Liver (tissue), 8 donors: ENCODE measurements at regions not wholly inside any gene's neighbourhood (a gene's known extent, or its start where the extent isn't known, plus 50 kb on each side); places are given as distances from the start of the nearest gene placed in this dataset.

Experiments used
- DNase-seq: peaks from one replicate; pipeline ENCODE4 v3.0.0-alpha.2; 2017; ENCODE audit warnings: low spot score
- H3K27ac ChIP-seq, 2 donors: one replicate each; pipeline ENCODE4 v1.7.0; 2013; ENCODE audit warnings: inconsistent platforms in 2 of 2, low read length in 2 of 2, control low read depth in 1 of 2, low read depth in 1 of 2, mild to moderate bottlenecking in 1 of 2
- H3K27me3 ChIP-seq, 4 donors: one replicate each; pipeline versions ENCODE4 v1.6.1 to v1.7.0; 2013; ENCODE audit warnings: low read length in 3 of 4, inconsistent platforms in 1 of 4, mild to moderate bottlenecking in 1 of 4, moderate library complexity in 1 of 4; ENCODE audit not compliant: control insufficient read depth in 4 of 4, insufficient read depth in 4 of 4
- H3K36me3 ChIP-seq, 4 donors: one replicate each; pipeline versions ENCODE4 v1.6.1 to v1.7.0; 2013; ENCODE audit warnings: low read length in 3 of 4, mild to moderate bottlenecking in 3 of 4, low read depth in 1 of 4, moderate library complexity in 1 of 4; ENCODE audit not compliant: control insufficient read depth in 4 of 4, insufficient read depth in 3 of 4
- H3K4me1 ChIP-seq, 4 donors: one replicate each; pipeline versions ENCODE4 v1.6.1 to v1.7.0; 2013; ENCODE audit warnings: low read length in 3 of 4, mild to moderate bottlenecking in 3 of 4, moderate library complexity in 1 of 4; ENCODE audit not compliant: control insufficient read depth in 4 of 4, insufficient read depth in 4 of 4
- H3K4me3 ChIP-seq, 3 donors: one replicate each; pipeline versions ENCODE4 v1.6.1 to v1.7.0; 2013; ENCODE audit warnings: low read length in 3 of 3, control low read depth in 1 of 3, low read depth in 1 of 3, mild to moderate bottlenecking in 1 of 3
- H3K9ac ChIP-seq, 2 donors: one replicate each; pipeline ENCODE4 v1.7.0; 2013; ENCODE audit warnings: low read length in 2 of 2, mild to moderate bottlenecking in 2 of 2, moderate library complexity in 2 of 2, control low read depth in 1 of 2, low read depth in 1 of 2
- H3K9me3 ChIP-seq, 4 donors: one replicate each; pipeline versions ENCODE4 v1.6.1 to v1.7.0; 2013; ENCODE audit warnings: low read length in 3 of 4; ENCODE audit not compliant: control insufficient read depth in 4 of 4
- EGR1 ChIP-seq, 2 donors: IDR thresholded peaks; 2 replicates each; pipeline ENCODE4 v1.6.1; 2016 to 2018; ENCODE audit warnings: antibody characterized with exemption in 2 of 2, low read depth in 2 of 2
- FOXA1 ChIP-seq: IDR thresholded peaks from 2 replicates; pipeline ENCODE4 v1.6.1; 2016; ENCODE audit warnings: antibody characterized with exemption
- FOXA2 ChIP-seq: IDR thresholded peaks from 2 replicates; pipeline ENCODE4 v1.6.1; 2016; ENCODE audit warnings: antibody characterized with exemption
- GABPA ChIP-seq, 2 donors: IDR thresholded peaks in 1 of 2; conservative IDR thresholded peaks in 1 of 2; 2 replicates each; pipeline ENCODE4 v1.6.1; 2016; ENCODE audit warnings: antibody characterized with exemption in 2 of 2, mild to moderate bottlenecking in 1 of 2, moderate library complexity in 1 of 2
- HNF4G ChIP-seq: IDR thresholded peaks from 2 replicates; pipeline ENCODE4 v1.6.1; 2016; ENCODE audit warnings: antibody characterized with exemption
- JUND ChIP-seq, 2 donors: IDR thresholded peaks; 2 replicates each; pipeline ENCODE4 v1.6.1; 2016; ENCODE audit warnings: antibody characterized with exemption in 2 of 2
- NR2F2 ChIP-seq: IDR thresholded peaks from 2 replicates; pipeline ENCODE4 v1.6.1; 2016; ENCODE audit warnings: antibody characterized with exemption
- RAD21 ChIP-seq, 2 donors: IDR thresholded peaks; 2 replicates each; pipeline ENCODE4 v1.6.1; 2016; ENCODE audit warnings: antibody characterized with exemption in 2 of 2, mild to moderate bottlenecking in 2 of 2
- RXRA ChIP-seq, 2 donors: IDR thresholded peaks; 2 replicates each; pipeline ENCODE4 v1.6.1; 2017 to 2018; ENCODE audit warnings: antibody characterized with exemption in 2 of 2, mild to moderate bottlenecking in 1 of 2
- SP1 ChIP-seq: IDR thresholded peaks from 2 replicates; pipeline ENCODE4 v1.6.1; 2018; ENCODE audit warnings: antibody characterized with exemption, mild to moderate bottlenecking
- TAF1 ChIP-seq: conservative IDR thresholded peaks from 2 replicates; pipeline ENCODE4 v1.6.1; 2016; ENCODE audit warnings: antibody characterized with exemption, mild to moderate bottlenecking
- WGBS: extraction: QIAGEN DNeasy Blood & Tissue Kit; methylation state at CpG from one replicate; pipeline ENCODE4 v1.1.7; 2013; 5-methylcytosine and 5-hydroxymethylcytosine counted together
- TF ChIP-seq, protein P1 (sequence below): IDR thresholded peaks from 2 replicates; pipeline ENCODE4 v1.6.1; 2016; ENCODE audit warnings: antibody characterized with exemption
- TF ChIP-seq, protein P2 (sequence below): IDR thresholded peaks from 2 replicates; pipeline ENCODE4 v1.6.1; 2016; ENCODE audit warnings: antibody characterized with exemption
- TF ChIP-seq, protein P3 (sequence below): IDR thresholded peaks from 2 replicates; pipeline ENCODE4 v1.6.1; 2016; ENCODE audit warnings: antibody characterized with exemption
- TF ChIP-seq, protein P4 (sequence below): fragments of 150-350 bp; IDR thresholded peaks from 2 replicates; pipeline ENCODE4 v1.5.1; 2017; ENCODE audit warnings: improper control_type of control experiment, low read depth, low read length; ENCODE audit not compliant: missing input control
- donor health status: healthy.
- donor health status: healthy.
- donor health status: healthy.
- donor health status: healthy.
- donor health status: healthy.

DNA sequence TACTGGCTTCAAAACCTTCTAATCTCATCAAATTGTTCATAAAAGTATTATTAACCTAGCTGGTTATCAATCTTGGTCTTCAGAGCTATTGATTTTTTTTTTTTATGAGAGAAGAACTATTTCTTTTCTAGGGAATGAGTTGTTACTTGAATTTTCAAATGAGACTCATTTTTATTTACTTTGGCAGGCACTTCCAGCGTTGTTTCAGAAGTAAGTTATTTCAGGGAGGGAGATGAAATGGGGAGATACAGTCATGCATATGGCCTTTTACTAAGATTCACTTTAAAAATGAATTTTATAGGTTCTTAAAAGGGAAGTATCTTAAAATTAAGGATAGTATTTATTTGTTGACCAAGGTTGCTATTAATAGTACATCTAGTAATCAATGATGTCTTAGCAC lies 129.6 kb downstream of the IZUMO3 start (continued):
- TF ChIP-seq FOXA1 (no peak), NR2F2 (no peak)

DNA sequence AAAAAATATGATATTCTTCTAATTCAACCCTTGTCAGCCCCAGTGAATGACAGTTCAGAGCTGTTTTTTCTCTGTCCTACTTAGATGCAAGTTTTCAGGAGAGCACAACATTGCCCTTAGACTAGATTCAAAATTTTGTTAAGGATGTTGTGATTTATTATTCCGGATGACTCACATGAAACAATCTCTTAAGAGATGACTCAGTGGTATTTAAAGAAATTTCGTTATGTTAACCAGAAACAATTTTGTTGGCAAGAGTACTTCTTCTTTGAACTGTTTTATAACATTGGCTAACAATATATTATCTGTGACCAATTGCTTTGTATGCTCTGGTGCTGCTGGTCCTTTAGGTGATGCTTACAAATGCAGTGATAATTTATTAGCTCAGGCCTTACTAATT lies 132.0 kb downstream of the IZUMO3 start:
- WGBS: 60% methylated on average over 2 of the region's 2 CpGs
- Histone ChIP-seq H3K27me3 (no peaks in the 10 kb centered on the region), H3K9ac (no peak overlapping the region), H3K27ac (no peak overlapping the region), H3K36me3 (no peaks in the 10 kb centered on the region), H3K4me3 (no peak overlapping the region), H3K4me1 (no peaks in the 10 kb centered on the region), H3K9me3 (no peaks in the 10 kb centered on the region)
- DNase-seq: no peak
- no peak for TF ChIP-seq SP1
- no peak for TF ChIP-seq JUND (IDR thresholded peaks at IDR 0.05)
- TF ChIP-seq TAF1: no peak
- no peak for TF ChIP-seq FOXA2
- no peak for TF ChIP-seq GABPA (IDR thresholded peaks at IDR 0.05 in 1 of 2, conservative IDR thresholded peaks at IDR 0.05 in 1 of 2)

DNA sequence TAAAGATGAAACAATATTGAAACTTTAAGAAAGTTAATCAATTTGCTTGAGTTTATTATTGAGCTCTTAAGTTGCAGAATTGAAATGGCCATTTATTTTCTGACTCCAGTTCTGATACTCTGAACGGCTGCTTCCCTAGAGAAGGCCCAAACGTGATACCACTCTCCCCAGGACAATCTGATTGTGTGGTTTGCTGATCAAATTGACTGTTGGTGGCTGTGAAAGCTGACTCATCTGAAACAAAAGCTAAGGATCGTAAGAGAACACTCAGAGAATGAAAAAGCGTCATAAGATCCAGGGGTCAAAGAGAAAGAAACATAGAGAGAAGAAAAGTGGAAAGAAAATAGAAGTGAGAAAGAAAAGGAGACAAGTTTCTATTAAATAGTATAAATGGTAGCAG lies 147.2 kb downstream of the IZUMO3 start:
- Histone ChIP-seq H3K36me3 (no peaks in the 10 kb centered on the region), H3K27me3 (no peaks in the 10 kb centered on the region), H3K27ac (no peak overlapping the region), H3K4me1 (no peaks in the 10 kb centered on the region), H3K4me3 (no peak overlapping the region), H3K9ac (no peak overlapping the region), H3K9me3 (no peaks in the 10 kb centered on the region)
- WGBS: 24% methylated on average over 4 of the region's 4 CpGs
- TF ChIP-seq TAF1: no peak
- TF ChIP-seq FOXA2: no peak
- no peak for TF ChIP-seq HNF4G
- TF ChIP-seq, protein P1, sequence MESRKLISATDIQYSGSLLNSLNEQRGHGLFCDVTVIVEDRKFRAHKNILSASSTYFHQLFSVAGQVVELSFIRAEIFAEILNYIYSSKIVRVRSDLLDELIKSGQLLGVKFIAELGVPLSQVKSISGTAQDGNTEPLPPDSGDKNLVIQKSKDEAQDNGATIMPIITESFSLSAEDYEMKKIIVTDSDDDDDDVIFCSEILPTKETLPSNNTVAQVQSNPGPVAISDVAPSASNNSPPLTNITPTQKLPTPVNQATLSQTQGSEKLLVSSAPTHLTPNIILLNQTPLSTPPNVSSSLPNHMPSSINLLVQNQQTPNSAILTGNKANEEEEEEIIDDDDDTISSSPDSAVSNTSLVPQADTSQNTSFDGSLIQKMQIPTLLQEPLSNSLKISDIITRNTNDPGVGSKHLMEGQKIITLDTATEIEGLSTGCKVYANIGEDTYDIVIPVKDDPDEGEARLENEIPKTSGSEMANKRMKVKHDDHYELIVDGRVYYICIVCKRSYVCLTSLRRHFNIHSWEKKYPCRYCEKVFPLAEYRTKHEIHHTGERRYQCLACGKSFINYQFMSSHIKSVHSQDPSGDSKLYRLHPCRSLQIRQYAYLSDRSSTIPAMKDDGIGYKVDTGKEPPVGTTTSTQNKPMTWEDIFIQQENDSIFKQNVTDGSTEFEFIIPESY: no peak
- TF ChIP-seq, protein P2, sequence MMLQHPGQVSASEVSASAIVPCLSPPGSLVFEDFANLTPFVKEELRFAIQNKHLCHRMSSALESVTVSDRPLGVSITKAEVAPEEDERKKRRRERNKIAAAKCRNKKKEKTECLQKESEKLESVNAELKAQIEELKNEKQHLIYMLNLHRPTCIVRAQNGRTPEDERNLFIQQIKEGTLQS: no peak
- no peak for TF ChIP-seq RXRA (IDR thresholded peaks at IDR 0.05)
- TF ChIP-seq JUND (IDR thresholded peaks at IDR 0.05): no peak
- no peak for TF ChIP-seq NR2F2
- TF ChIP-seq, protein P3, sequence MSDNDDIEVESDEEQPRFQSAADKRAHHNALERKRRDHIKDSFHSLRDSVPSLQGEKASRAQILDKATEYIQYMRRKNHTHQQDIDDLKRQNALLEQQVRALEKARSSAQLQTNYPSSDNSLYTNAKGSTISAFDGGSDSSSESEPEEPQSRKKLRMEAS: no peak
- no peak for TF ChIP-seq RAD21 (IDR thresholded peaks at IDR 0.05)
- TF ChIP-seq, protein P4, sequence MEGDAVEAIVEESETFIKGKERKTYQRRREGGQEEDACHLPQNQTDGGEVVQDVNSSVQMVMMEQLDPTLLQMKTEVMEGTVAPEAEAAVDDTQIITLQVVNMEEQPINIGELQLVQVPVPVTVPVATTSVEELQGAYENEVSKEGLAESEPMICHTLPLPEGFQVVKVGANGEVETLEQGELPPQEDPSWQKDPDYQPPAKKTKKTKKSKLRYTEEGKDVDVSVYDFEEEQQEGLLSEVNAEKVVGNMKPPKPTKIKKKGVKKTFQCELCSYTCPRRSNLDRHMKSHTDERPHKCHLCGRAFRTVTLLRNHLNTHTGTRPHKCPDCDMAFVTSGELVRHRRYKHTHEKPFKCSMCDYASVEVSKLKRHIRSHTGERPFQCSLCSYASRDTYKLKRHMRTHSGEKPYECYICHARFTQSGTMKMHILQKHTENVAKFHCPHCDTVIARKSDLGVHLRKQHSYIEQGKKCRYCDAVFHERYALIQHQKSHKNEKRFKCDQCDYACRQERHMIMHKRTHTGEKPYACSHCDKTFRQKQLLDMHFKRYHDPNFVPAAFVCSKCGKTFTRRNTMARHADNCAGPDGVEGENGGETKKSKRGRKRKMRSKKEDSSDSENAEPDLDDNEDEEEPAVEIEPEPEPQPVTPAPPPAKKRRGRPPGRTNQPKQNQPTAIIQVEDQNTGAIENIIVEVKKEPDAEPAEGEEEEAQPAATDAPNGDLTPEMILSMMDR: no peak
- TF ChIP-seq EGR1 (IDR thresholded peaks at IDR 0.05; ENCODE audit: low read depth in 2 of 2): no peak
- no peak for TF ChIP-seq SP1
- DNase-seq: no peak
